ENCODE measurements at regions not wholly inside any gene's neighbourhood (a gene's known extent, or its start where the extent isn't known, plus 50 kb on each side); places are given as distances from the start of the nearest gene placed in this dataset.

DNA sequence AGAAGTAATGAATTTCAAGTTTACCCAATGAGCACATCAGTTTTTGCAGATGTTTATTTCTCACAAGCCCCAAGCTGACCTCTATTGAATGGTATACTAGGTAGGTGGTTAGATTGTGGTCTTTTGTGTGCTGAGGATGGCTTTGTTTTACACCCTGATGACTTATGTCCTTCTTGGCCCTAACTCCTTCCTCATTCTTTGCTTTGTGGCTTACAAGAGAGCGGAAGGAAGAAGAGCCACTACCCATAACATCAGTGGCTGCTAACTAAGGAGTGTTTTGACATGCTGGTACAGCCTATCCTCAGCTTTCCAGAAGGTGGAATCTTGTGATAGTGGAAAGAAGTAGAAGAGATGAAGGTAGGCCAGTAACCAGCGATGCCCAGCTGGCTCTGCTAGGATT lies 85.7 kb upstream of the NTRK2 start:
- Histone ChIP-seq H3K27me3 (no peaks in the 10 kb centered on the region), H3K27ac (no peak overlapping the region), H3K4me1 (ENCODE audit: control insufficient read depth in 1 of 2, insufficient read depth in 1 of 2, low read depth in 1 of 2, low read length in 1 of 2) (no peaks in the 10 kb centered on the region), H3K36me3 (no peaks in the 10 kb centered on the region), H3K9me3 (no peaks in the 10 kb centered on the region), H3K4me3 (ENCODE audit: low read depth in 1 of 2, low read length in 1 of 2) (no peak overlapping the region)
- TF ChIP-seq, protein P1, sequence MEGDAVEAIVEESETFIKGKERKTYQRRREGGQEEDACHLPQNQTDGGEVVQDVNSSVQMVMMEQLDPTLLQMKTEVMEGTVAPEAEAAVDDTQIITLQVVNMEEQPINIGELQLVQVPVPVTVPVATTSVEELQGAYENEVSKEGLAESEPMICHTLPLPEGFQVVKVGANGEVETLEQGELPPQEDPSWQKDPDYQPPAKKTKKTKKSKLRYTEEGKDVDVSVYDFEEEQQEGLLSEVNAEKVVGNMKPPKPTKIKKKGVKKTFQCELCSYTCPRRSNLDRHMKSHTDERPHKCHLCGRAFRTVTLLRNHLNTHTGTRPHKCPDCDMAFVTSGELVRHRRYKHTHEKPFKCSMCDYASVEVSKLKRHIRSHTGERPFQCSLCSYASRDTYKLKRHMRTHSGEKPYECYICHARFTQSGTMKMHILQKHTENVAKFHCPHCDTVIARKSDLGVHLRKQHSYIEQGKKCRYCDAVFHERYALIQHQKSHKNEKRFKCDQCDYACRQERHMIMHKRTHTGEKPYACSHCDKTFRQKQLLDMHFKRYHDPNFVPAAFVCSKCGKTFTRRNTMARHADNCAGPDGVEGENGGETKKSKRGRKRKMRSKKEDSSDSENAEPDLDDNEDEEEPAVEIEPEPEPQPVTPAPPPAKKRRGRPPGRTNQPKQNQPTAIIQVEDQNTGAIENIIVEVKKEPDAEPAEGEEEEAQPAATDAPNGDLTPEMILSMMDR (IDR thresholded peaks at IDR 0.05): no peak

DNA sequence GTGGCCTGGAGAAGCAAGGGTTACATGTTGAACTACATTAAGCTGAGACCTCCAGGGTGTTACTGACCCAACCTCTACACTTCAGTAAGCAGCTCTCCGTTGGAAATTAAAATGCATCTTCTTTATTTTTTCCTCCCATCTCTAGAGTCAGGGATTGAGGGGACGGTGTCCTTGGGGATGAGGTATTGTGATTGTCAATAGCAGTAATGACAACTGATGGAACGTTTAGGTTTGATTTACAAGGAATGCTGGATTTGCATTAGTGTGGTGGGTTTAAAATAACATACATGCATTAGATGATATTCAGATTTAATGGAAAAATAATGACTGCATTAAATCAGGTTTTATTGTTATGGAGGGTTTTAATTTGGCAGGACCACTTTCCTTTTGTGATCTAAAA lies 82.9 kb upstream of the NTRK2 start:
- Histone ChIP-seq H3K4me3 (ENCODE audit: low read depth in 1 of 2, low read length in 1 of 2) (no peak overlapping the region), H3K4me1 (ENCODE audit: control insufficient read depth in 1 of 2, insufficient read depth in 1 of 2, low read depth in 1 of 2, low read length in 1 of 2) (no peaks in the 10 kb centered on the region), H3K27ac (no peak overlapping the region), H3K27me3 (no peaks in the 10 kb centered on the region), H3K36me3 (no peaks in the 10 kb centered on the region), H3K9me3 (no peaks in the 10 kb centered on the region)
- TF ChIP-seq, protein P1 (IDR thresholded peaks at IDR 0.05): no peak

DNA sequence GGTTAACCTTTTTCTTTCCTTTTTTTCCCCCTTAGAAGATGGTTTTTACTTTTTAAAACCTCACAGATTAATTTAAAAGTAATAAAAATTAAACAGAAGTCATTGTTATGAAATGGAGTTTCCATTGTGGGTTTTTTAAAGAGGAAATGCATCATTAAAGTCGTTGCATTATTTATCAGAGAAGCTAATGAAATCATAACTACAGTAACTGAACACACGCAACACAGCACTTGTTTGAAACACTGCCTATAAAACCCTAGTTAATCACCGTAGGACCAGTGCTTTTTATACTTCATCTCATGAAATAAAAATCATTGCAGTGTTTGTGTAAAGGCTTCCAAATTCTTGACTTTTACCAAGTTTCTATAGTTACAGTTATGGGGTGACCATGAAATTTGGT lies 82.4 kb upstream of the NTRK2 start:
- Histone ChIP-seq H3K27ac (no peak overlapping the region), H3K27me3 (no peaks in the 10 kb centered on the region), H3K4me1 (ENCODE audit: control insufficient read depth in 1 of 2, insufficient read depth in 1 of 2, low read depth in 1 of 2, low read length in 1 of 2) (no peaks in the 10 kb centered on the region), H3K4me3 (ENCODE audit: low read depth in 1 of 2, low read length in 1 of 2) (no peak overlapping the region), H3K36me3 (no peaks in the 10 kb centered on the region), H3K9me3 (no peaks in the 10 kb centered on the region)
- TF ChIP-seq, protein P1 (IDR thresholded peaks at IDR 0.05): no peak

DNA sequence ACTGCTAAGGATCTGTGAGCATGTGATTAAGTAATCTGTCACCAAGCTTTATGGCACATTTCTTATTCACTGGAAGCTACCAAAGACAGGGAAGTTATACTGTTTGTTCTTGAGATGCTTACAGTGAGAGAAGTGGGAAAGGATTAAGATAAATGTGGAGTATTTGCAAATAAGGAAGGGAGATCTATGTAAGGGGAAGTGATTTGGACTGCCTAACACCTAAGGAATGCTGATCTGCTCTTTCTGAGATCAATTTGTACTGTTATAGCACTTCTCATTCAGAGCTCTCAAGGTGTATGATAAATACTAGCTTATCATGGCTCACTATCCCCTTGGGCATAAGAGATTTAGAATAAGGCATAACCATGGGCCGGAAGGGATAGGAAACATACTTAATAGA lies 80.0 kb upstream of the NTRK2 start:
- Histone ChIP-seq H3K4me3 (ENCODE audit: low read depth in 1 of 2, low read length in 1 of 2) (no peak overlapping the region), H3K27me3 (no peaks in the 10 kb centered on the region), H3K9me3 (no peaks in the 10 kb centered on the region), H3K4me1 (ENCODE audit: control insufficient read depth in 1 of 2, insufficient read depth in 1 of 2, low read depth in 1 of 2, low read length in 1 of 2) (no peaks in the 10 kb centered on the region), H3K27ac (no peak overlapping the region), H3K36me3 (no peaks in the 10 kb centered on the region)
- TF ChIP-seq, protein P1 (IDR thresholded peaks at IDR 0.05): no peak

DNA sequence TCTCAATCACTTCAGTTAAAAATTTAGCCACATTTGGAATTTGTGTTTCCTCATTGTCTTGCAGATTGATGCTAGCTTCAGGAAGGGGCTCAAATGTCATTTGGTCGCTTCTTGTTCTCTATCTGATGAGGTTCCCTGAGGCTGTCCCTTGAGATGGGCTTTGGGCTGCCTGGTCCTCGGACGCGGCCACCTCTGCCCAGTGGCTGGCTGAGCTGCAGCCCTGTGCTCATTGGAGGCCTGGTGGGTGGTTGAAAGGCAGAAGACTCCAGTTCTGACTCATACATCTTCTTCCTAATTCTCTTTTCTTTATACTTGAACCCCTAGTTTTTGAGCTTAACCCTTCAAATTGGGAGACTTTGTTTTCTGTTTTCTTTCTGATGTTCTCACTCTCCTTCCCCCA lies 78.8 kb upstream of the NTRK2 start:
- Histone ChIP-seq H3K36me3 (no peaks in the 10 kb centered on the region), H3K27me3 (no peaks in the 10 kb centered on the region), H3K4me1 (ENCODE audit: control insufficient read depth in 1 of 2, insufficient read depth in 1 of 2, low read depth in 1 of 2, low read length in 1 of 2) (no peaks in the 10 kb centered on the region), H3K27ac (no peak overlapping the region), H3K4me3 (ENCODE audit: low read depth in 1 of 2, low read length in 1 of 2) (no peak overlapping the region), H3K9me3 (no peaks in the 10 kb centered on the region)
- TF ChIP-seq, protein P1 (IDR thresholded peaks at IDR 0.05): no peak

DNA sequence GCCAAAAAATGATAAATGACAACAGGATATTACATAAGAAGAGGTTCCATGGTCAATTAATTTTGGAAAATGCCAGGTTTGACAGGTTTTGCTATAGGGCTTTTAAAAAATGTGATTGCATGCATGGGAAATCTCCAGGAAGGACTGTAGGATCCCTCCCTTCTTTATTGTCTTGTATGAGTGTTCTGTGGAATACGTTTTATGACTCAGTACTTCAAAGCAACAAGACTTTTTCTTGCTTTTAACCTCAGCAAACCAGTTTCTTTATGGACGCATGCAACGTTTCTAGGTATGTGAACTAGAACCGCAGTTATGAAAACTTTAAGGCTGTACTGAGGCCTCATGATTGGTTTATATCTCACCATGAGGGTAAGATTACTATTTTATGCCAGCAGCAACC lies 76.6 kb upstream of the NTRK2 start:
- Histone ChIP-seq H3K27me3 (no peaks in the 10 kb centered on the region), H3K36me3 (no peaks in the 10 kb centered on the region)

More for the DNA sequence above, 76.6 kb upstream of the NTRK2 start:
- H3K4me3 ChIP-seq (ENCODE audit: low read depth in 1 of 2, low read length in 1 of 2): no peak overlapping the region
- no peak overlapping the region for H3K27ac ChIP-seq
- TF ChIP-seq, protein P1 (IDR thresholded peaks at IDR 0.05): no peak
- no peaks in the 10 kb centered on the region for H3K9me3 ChIP-seq
- H3K4me1 ChIP-seq (ENCODE audit: control insufficient read depth in 1 of 2, insufficient read depth in 1 of 2, low read depth in 1 of 2, low read length in 1 of 2): peaks cover 0 to 3% of the 10 kb centered on the region in 2 experiments

Measured in neutrophil (primary cell).